NCI-H524 treated with DMSO at 0.1 percent for 48 hours (cell line): ENCODE measurements at regions not wholly inside any gene's neighbourhood (a gene's known extent, or its start where the extent isn't known, plus 50 kb on each side); places are given as distances from the start of the nearest gene placed in this dataset.

Source experiments
- DNase-seq: peaks from one replicate; lab custom pipeline; 2025; lab: John Stamatoyannopoulos, UW

- no peak for DNase-seq
Measured at GRCh38 chr2:19747310-19748072, 154.3 kb downstream of the TTC32 start.

- DNase-seq: peak; percentile 20
Measured at GRCh38 chr2:19746611-19747309, 155.0 kb downstream of the TTC32 start.

- no peak for DNase-seq
Measured at GRCh38 chr2:19746137-19746600, 155.6 kb downstream of the TTC32 start.

- no peak for DNase-seq
Measured at GRCh38 chr2:19745318-19746136, 156.3 kb downstream of the TTC32 start.

- DNase-seq: no peak
Measured at GRCh38 chr2:19744456-19745199, 157.2 kb downstream of the TTC32 start.

GRCh38 chr2:19743641-19744040, 158.1 kb downstream of the TTC32 start:
- no peak for DNase-seq

- DNase-seq: no peak
Measured at GRCh38 chr2:19742872-19743271, 158.9 kb downstream of the TTC32 start.

GRCh38 chr2:19739256-19739655, 162.5 kb downstream of the TTC32 start:
- DNase-seq: no peak

- no peak for DNase-seq
Measured at GRCh38 chr2:19738707-19739106, 163.1 kb downstream of the TTC32 start.

GRCh38 chr2:19736191-19736831, 165.5 kb downstream of the TTC32 start:
- DNase-seq: no peak

GRCh38 chr2:19733951-19734425, 167.8 kb downstream of the TTC32 start:
- DNase-seq: no peak

GRCh38 chr2:19733390-19733789, 168.4 kb downstream of the TTC32 start:
- DNase-seq: no peak

- DNase-seq: no peak
Measured at GRCh38 chr2:19732255-19732654, 169.5 kb downstream of the TTC32 start.

- DNase-seq: no peak
Measured at GRCh38 chr2:19731515-19731914, 170.3 kb downstream of the TTC32 start.

- no peak for DNase-seq
Measured at GRCh38 chr2:19731037-19731436, 170.7 kb downstream of the TTC32 start.

GRCh38 chr2:19728125-19728524, 173.7 kb downstream of the TTC32 start:
- DNase-seq: no peak

- DNase-seq: no peak
Measured at GRCh38 chr2:19725392-19725791, 176.4 kb downstream of the TTC32 start.

- DNase-seq: no peak
Measured at GRCh38 chr2:19723021-19723420, 178.8 kb downstream of the TTC32 start.

GRCh38 chr2:19722531-19722971, 179.2 kb downstream of the TTC32 start:
- DNase-seq: no peak

GRCh38 chr2:19720306-19720705, 181.5 kb downstream of the TTC32 start:
- DNase-seq: no peak

- no peak for DNase-seq
Measured at GRCh38 chr2:19719540-19719939, 182.2 kb downstream of the TTC32 start.
